ENCODE measurements at regions not wholly inside any gene's neighbourhood (a gene's known extent, or its start where the extent isn't known, plus 50 kb on each side); places are given as distances from the start of the nearest gene placed in this dataset.

GRCh38 chr20:57838670-57839151 is 128.9 kb upstream of the PMEPA1 start:
- no peak for DNase-seq

GRCh38 chr20:57837208-57838035 is 127.6 kb upstream of the PMEPA1 start:
- DNase-seq: no peak

DNA sequence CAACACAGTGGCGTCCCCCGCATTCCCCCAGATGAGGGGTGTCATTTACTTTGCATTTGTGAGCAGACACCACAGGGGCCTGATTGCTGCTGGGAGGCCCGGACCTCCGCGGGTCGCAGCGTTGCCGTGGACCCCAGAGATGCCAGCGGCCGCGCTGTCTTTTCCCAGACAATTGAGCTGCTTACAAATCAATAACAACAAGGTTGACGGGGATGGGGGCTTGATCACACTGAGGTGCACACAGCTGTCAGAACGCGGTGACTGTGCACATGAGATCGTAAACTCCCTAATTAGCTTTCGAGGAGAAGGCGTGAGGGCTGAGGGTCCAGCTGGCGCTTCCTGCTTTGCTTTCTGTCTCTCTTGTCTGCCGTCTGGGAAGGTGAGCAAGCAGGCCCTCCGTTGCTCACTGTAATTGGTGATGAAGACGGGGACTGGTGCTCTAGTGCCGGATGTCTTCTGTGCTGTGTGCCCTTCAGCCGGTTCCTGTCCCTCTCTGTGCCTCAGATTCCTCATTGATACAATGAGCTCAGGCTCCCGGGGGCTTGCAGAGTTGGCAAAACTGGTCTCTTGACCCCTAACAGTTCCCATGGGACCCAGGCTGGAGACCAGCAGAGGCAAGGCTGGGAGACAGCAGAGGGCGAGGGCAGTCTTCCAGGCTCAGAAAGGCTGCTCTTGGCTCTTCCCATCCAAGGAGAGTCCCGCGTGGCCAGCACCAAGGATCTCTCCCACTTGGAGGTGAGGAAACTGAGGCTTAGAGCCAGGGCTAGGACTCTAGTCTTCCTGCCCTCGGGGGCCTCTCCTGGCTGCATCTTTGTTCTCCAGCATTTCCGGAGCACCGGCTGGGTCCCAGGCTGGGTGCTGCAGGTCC is 126.0 kb upstream of the PMEPA1 start:
- DNase-seq: no peak

- DNase-seq: no peak
These were observed 125.2 kb upstream of the PMEPA1 start for GRCh38 chr20:57835074-57835452.

- no peak for DNase-seq
These were observed 124.7 kb upstream of the PMEPA1 start for GRCh38 chr20:57834306-57835073.

DNA sequence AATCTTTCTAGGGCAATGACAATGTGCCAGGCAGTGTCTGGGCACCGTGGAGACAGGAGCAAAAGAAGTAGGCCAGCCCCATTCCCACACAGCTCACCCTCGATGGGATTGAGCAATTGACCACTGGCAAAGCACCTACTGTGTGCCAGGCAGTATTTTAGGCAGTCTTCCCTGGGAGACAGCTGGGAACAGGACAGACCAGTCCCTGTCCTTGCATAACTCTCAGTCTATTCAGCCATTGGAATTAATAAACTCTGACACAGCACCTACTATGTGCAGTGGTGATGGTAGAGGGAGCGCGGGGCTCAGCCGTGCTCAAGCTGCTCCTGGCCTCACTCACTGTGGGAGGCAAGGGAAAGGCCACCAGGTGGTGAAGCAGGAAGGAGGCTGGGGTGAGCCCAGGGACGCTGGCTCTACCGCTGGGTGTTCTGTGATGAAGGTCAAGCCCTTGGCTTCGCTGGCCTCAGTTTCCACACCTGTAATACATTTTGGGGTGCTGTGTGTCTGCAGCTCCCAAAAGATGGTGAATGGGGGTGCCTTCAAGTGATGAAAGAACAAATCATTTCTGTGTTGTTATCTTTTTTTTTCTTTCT is 122.3 kb upstream of the PMEPA1 start:
- DNase-seq: no peak

DNA sequence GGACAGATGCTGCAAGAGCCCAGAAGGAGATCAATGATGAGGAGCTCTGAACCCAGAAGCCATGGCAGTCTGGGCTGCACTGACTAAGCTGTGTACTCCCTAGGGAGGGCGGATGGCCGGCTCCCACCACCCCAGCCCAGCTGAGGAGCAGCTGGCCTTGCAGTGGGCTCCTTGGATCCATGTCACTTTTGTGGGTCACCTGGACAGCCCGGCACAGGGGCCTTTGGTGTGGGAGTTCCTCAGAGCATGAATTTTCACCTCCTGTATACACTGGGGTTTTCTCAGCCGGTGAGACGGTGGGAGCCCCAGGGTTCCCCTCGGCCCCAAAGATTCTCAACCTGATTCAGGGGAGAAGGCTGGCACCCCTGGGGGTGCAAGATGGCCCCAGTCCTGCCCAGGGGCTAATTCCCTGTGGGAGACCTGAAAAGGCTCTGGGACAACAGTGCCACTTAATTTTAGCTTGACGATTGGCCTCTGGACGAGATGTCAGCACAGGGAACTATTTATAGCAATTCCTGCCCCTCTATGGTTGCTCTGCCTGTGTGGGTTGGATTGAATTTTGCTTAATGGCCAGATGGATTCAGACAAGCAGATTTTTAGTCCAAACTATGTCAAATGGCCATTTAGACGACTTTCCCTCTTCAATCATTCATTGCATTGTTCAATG is 121.6 kb upstream of the PMEPA1 start:
- DNase-seq: no peak

- DNase-seq: no peak
These were observed 120.7 kb upstream of the PMEPA1 start for GRCh38 chr20:57830515-57830895.

DNA sequence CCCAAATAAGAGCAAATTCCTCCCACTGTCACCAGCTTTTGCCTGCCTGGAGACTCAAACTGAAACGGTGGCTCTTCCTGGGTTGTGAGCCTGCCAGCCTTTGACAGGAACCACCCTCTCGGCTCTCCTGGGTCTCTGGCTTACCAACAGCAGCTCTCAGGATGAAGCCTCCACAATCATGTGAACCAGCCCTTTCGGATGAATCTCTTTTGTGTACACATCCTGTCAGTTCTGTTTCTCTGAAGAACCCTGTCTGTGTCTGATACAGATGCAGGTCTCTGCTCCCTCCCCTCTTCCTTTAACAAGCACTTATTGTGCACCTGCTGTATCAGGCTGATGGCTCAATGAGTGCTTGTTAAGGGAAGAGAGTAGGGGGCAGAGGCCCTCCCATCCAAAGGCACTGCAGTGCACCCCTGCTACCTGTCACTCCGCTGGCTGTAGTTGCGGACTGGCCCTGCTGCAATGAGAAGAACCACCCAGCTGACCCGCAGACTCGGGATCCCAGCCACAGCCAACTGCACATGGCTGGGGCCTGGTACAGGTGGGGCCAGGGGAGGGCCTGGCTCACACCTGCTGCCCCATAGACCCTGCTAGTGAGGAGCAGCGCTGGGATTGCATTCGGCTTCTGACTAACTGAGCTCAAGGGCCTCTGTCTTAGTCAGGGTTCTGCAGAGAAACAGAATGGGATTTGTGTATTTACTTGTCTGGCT is 120.1 kb upstream of the PMEPA1 start:
- no peak for DNase-seq

DNA sequence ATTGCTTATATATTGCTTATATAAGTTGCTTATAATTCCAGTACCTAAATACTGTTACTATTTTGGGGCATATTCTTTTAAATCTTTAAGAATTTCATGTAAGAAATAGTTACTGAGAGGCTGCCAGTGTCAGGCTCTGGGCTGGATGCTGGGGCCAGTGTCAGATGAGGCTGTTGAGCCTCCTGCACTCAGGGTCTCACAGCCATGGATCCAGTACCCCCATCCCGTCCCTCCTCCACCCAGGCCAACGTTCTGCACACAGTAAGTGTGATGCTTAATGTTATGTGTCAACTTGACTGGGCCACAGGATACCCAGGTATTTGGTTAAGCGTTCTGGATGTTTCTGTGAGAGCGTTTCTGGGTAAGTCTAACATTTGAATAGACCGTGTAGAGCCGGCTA is 119.5 kb upstream of the PMEPA1 start:
- DNase-seq: no peak

GRCh38 chr20:57828696-57829095 is 118.9 kb upstream of the PMEPA1 start:
- no peak for DNase-seq

GRCh38 chr20:57826666-57827287 is 117.0 kb upstream of the PMEPA1 start:
- no peak for DNase-seq

DNA sequence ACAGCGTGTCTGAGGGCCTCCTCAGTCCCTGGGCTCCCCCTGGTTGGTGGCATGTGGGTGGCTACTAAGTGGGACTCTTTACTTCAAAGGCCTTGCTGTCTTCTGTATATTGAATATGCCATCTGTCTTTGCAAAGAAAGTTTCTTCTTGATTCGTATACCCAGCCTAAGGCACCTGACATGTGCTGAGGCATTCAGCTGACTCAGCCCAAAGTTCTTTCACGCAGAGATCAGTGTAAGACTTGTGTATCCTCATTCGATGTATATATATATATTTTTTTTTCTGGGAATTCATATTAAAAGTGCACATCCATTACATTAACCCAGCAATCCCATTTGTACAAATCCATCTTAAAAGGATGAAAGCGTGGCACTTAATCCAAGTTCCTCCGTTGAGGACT is 115.1 kb upstream of the PMEPA1 start:
- no peak for DNase-seq

DNA sequence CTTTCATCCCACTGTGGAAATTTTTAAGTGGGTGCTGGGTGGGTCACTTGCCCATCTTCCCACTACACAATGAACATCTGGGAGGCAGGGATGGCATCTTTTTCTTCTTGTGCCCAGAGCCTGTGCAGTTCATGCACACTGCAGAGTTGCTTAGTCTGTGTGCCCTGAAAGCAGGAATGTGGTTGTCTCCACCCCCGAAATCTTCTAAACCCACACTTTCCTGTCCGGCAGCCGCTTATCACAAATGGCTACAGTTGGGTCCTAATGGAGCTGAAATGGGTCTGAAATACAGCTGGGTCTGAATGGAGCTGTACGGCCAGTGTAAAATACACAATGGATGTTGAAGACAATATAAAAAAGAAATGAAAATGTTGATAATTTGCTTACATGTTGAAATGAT is 112.1 kb upstream of the PMEPA1 start:
- DNase-seq: no peak

DNA sequence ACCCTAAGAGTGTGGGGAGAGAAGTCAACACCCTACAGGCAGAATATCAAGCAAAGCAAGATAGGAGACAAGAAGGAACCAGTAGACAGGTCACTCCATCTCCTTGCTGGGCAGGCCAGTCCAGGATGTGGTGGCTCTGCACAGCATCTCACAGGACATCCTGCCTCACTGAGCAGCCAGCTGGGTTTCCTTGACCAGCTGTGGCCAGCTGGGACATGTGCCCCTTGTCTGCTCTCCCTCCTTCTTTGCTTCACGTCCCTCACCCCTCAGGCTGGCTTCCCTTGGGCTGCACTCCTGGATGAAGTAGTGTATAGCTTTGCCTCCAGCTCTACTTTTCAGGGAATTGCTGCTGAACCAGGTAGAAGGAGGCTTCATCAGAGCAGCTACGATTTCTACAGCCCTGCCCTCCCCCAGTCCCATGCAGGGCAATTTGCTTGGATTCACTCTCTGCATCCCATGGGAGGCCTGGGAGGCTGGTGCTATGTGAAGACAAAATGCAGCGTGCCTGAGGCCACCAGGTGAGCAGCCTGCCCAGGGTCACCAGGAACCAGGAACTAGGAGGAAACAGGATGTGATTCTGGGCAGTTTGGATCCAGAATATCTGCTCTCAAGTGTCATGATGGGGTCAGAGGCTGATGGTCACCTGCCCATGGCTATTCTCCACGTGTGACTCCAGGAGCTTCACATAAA is 110.0 kb upstream of the PMEPA1 start:
- no peak for DNase-seq

DNA sequence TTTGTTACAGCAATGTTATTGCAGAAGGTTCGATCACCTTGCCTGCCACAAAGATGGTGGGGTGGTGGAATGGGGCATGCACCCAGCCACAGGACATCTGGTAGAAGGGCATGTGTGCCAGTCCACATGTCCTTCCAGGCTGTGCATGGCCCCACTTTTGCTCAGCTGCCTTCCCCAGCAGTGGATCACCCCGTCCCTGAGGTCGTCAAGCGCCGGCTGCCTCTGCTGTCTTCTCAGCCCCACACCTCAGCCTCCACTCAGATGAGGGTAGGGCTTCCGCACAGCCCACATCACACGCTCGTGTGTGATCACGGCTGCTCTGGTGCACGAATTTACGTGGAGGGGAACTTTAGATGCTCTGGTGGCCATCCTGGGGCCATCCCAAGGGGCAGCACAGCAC is 109.5 kb upstream of the PMEPA1 start:
- DNase-seq: no peak

DNA sequence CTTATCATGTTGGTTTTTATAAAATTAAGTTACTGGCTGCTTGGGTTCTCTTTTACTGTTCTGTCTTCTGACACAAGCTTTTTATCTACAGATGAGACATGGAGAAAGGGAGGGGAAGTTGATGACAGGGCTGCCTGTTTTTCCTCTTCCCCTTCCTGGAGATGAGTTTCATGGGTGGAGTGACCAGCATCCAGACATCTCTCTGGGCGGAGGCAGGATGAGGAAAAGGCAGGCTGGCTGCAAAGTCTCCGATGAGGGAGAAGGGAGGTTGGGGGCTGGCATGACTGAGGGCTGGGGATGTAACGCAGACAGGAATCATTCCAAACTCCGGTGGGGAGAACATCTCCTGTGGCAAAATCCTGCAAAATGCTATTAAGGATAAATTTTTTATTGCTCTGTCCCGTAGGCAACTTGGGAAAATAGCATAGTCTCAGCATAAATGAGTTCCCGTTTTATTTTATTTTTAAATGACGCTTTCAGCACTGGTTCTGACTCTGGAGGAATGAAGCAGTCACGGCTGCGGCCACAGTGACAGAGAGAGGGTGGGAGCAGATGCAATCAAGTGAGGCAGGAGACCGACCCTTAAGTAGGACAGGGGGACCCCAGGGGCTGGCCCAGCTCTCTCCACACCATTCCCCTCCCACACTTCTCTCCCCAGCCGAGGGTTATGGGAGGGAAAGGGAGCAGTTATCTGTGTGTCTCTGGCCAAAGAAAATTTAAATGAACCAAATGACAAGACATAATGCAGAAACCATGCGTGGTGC is 108.8 kb upstream of the PMEPA1 start:
- no peak for DNase-seq

GRCh38 chr20:57815405-57815804 is 105.6 kb upstream of the PMEPA1 start:
- DNase-seq: no peak

DNA sequence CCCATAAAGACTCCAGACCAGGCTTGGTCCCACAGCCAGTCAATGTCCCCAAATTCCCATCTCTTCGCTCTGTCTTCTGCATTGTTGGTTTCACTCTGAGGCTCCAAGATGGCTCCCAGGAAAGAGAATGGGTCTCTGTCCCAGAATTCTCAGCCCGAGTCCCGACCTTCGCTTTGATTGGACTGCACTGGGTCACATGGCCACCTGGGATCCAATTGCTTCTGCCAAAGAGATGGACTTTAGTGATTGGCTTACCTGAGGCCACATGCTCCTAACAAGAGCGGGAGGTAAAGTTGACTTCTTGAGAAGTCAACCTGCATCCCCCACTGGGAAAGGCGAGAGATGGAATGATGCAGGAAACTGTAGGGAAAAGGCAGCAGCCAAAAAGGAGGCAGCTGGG is 104.7 kb upstream of the PMEPA1 start:
- no peak for DNase-seq
